ENCODE measurements at regions not wholly inside any gene's neighbourhood (a gene's known extent, or its start where the extent isn't known, plus 50 kb on each side); places are given as distances from the start of the nearest gene placed in this dataset.

DNA sequence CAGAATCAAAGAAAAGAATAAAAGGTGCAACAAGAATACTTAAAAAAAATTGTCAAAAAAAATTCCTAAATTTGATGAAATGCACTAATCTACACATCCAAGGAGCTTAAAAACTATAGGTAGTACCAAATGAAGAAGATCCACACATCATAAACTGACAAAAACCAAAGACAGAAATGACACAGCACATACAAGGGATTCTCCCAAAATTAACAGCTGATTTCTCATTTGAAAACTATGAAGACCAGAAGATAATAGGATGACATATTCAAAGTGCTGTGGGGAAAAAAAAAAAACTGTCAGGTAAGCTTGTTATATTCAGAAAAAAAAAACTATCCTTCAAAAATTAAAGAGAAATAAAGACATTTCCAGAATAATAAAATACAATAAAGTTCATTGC, 618.2 kb downstream of the TNS3 start:
- no peak overlapping the region for H3K27ac ChIP-seq (ENCODE audit: low read depth, low read length)
- no peak overlapping the region for H3K56ac ChIP-seq (replicated peaks; ENCODE audit: insufficient read length, low read depth, low read length)
- peaks cover 6 to 9% of the 10 kb centered on the region in 2 experiments; a peak in 2 of 4 replicates for H3K9me3 ChIP-seq (ENCODE audit: insufficient read depth in 2 of 2, low read depth in 1 of 2, low read length in 1 of 2)
- H2BK5ac ChIP-seq (ENCODE audit: low read depth, low read length): no peak overlapping the region
- H3K4me2 ChIP-seq (ENCODE audit: insufficient read depth in 1 of 2, low read depth in 2 of 2, low read length in 2 of 2): no peak overlapping the region
- H3K18ac ChIP-seq (ENCODE audit: extremely low read depth, low read length): no peak overlapping the region
- H2BK120ac ChIP-seq (replicated peaks; ENCODE audit: low read depth, low read length): no peak overlapping the region
- no peaks in the 10 kb centered on the region for H3K23me2 ChIP-seq (ENCODE audit: low read depth, low read length)
- POLR2A ChIA-PET (ENCODE audit: partially characterized antibody): no interaction called here
- no peaks in the 10 kb centered on the region for H4K20me1 ChIP-seq (replicated peaks in 1 of 2; ENCODE audit: control insufficient read depth in 1 of 2, insufficient read depth in 2 of 2, low read length in 2 of 2)
- TF ChIP-seq POLR2A (IDR thresholded peaks at IDR 0.05; ENCODE audit: control extremely low read depth in 1 of 2, low read depth in 2 of 2, low read length in 2 of 2) (no peak), KDM1A (IDR thresholded peaks at IDR 0.05; ENCODE audit: borderline replicate concordance, low read length) (no peak), HDAC2 (IDR thresholded peaks at IDR 0.05; ENCODE audit: borderline replicate concordance in 1 of 2, low read depth in 2 of 2, low read length in 2 of 2) (no peak), TBP (IDR thresholded peaks at IDR 0.05; ENCODE audit: low read depth, low read length) (no peak), ATF3 (IDR thresholded peaks at IDR 0.05; ENCODE audit: insufficient read depth, low read depth, low read length) (no peak), SUZ12 (IDR thresholded peaks at IDR 0.05; ENCODE audit: low read length) (no peak)
- CTCF ChIA-PET (ENCODE audit: partially characterized antibody): no interaction called here
- H3K23ac ChIP-seq (ENCODE audit: insufficient read length): no peak overlapping the region
- no peak overlapping the region for H4K91ac ChIP-seq (replicated peaks; ENCODE audit: insufficient read length, low read length)
- H3K4ac ChIP-seq (replicated peaks; ENCODE audit: insufficient read length, low read depth, low read length): no peak overlapping the region
- H3K4me3 ChIP-seq (ENCODE audit: extremely low read depth in 1 of 4, insufficient read depth in 2 of 4, low read depth in 3 of 4, low read length in 4 of 4): no peak overlapping the region
- H3K4me1 ChIP-seq (replicated peaks in 1 of 4; ENCODE audit: control insufficient read depth in 3 of 4, insufficient read depth in 4 of 4, low read length in 3 of 4): no peaks in the 10 kb centered on the region
- DNase-seq (ENCODE audit: low read depth in 1 of 2, low spot score in 2 of 2) (no peak), FAIRE-seq (no peak)
- H4K8ac ChIP-seq (ENCODE audit: extremely low read depth, insufficient read depth, low read length): no peak overlapping the region
- H3K14ac ChIP-seq (ENCODE audit: insufficient read length): no peak overlapping the region
- no peak overlapping the region for H2BK12ac ChIP-seq (ENCODE audit: low read depth, low read length)
- no peak overlapping the region for H3K9ac ChIP-seq (replicated peaks in 1 of 4; ENCODE audit: extremely low read depth in 1 of 4, low read depth in 3 of 4, low read length in 3 of 4)
- H3K27me3 ChIP-seq (replicated peaks in 1 of 4; ENCODE audit: control insufficient read depth in 3 of 4, extremely low read depth in 1 of 4, insufficient read depth in 3 of 4, low read length in 3 of 4): no peaks in the 10 kb centered on the region
- no peak overlapping the region for H2BK15ac ChIP-seq (ENCODE audit: low read length)
- H4K5ac ChIP-seq (ENCODE audit: insufficient read length, low read depth, low read length): no peak overlapping the region
- no peaks in the 10 kb centered on the region for H3K79me2 ChIP-seq (ENCODE audit: control insufficient read depth in 1 of 2, insufficient read depth in 2 of 2, low read length in 2 of 2)
- no peaks in the 10 kb centered on the region for H3K79me1 ChIP-seq (ENCODE audit: low read depth, low read length)
- no peak overlapping the region for H2AFZ ChIP-seq (ENCODE audit: low read length)
- no peak overlapping the region for H2AK5ac ChIP-seq (ENCODE audit: low read depth, low read length)
- no peaks in the 10 kb centered on the region for H3K36me3 ChIP-seq (ENCODE audit: control insufficient read depth in 2 of 4, insufficient read depth in 4 of 4, low read length in 3 of 4)
- H2BK20ac ChIP-seq (ENCODE audit: low read length): no peak overlapping the region

All from H1 (cell line).